AG04450 (cell line): ENCODE measurements at regions not wholly inside any gene's neighbourhood (a gene's known extent, or its start where the extent isn't known, plus 50 kb on each side); places are given as distances from the start of the nearest gene placed in this dataset.

ENCODE experiments used
- CTCF ChIA-PET: fragments of 300-600, 350-600 bp; formaldehyde crosslinking; extraction: SDS; loops from one replicate; lab custom pipeline; 2022; ENCODE audit warnings: antibody characterized with exemption, inconsistent platforms; lab: Charles Lee
- POLR2A ChIA-PET: fragments of 350-600 bp; formaldehyde crosslinking; extraction: SDS; loops from one replicate; lab custom pipeline; 2021; ENCODE audit warnings: antibody characterized with exemption, inconsistent platforms; lab: Yijun Ruan, JAX
- DNase-seq: peaks from one replicate; pipeline ENCODE4 v3.0.0-alpha.2; 2011; ENCODE audit warnings: low read depth, low spot score
- H3K27ac ChIP-seq: one replicate; pipeline ENCODE4 v1.5.1; 2012; ENCODE audit warnings: low read depth, low read length, control low read depth
- H3K27me3 ChIP-seq: one replicate; pipeline ENCODE4 v1.6.0; 2012; ENCODE audit warnings: low read length; ENCODE audit not compliant: control insufficient read depth, insufficient read depth
- H3K4me3 ChIP-seq: 2 replicates; pipeline ENCODE4 v1.5.1; 2011; ENCODE audit warnings: mild to moderate bottlenecking, low read depth, low read length, control low read depth
- H3K9me3 ChIP-seq: 2 replicates; pipeline ENCODE4 v1.5.1; 2012; ENCODE audit warnings: low read length; ENCODE audit not compliant: control insufficient read depth, insufficient read depth
- CTCF ChIP-seq: IDR thresholded peaks from 2 replicates; pipeline ENCODE4 v1.5.1; 2011; ENCODE audit warnings: low read depth, low read length, control low read depth, inconsistent platforms

GRCh38 chr4:34043131-34043530, 2201.2 kb downstream of the ARAP2 start:
- no peak for DNase-seq
- Histone ChIP-seq H3K4me3 (no peak overlapping the region), H3K9me3 (no peaks in the 10 kb centered on the region), H3K27me3 (no peaks in the 10 kb centered on the region), H3K27ac (no peak overlapping the region)
- POLR2A ChIA-PET = no interaction called here
- CTCF ChIA-PET = no interaction called here
- TF ChIP-seq CTCF = no peak

GRCh38 chr4:34046580-34046979, 2197.7 kb downstream of the ARAP2 start:
- Histone ChIP-seq H3K9me3 (no peaks in the 10 kb centered on the region), H3K27me3 (no peaks in the 10 kb centered on the region), H3K4me3 (no peak overlapping the region), H3K27ac (no peak overlapping the region)
- TF ChIP-seq CTCF = no peak
- POLR2A ChIA-PET = no interaction called here
- no peak for DNase-seq
- CTCF ChIA-PET = no interaction called here

- ChIA-PET CTCF (interaction anchor here (0.7 kb wide), 1 partner anchor 276 kb away, joined by 3 read pairs; no protein-coding TSS in a partner anchor), POLR2A (no interaction called here)
- TF ChIP-seq CTCF = no peak
- no peaks in the 10 kb centered on the region for H3K9me3 ChIP-seq
- no peak overlapping the region for H3K4me3 ChIP-seq
- no peak for DNase-seq
- H3K27ac ChIP-seq = no peak overlapping the region
- H3K27me3 ChIP-seq = no peaks in the 10 kb centered on the region
These were observed 2197.0 kb downstream of the ARAP2 start for GRCh38 chr4:34047363-34047762.

- Histone ChIP-seq H3K27me3 (no peaks in the 10 kb centered on the region), H3K9me3 (no peaks in the 10 kb centered on the region), H3K4me3 (no peak overlapping the region), H3K27ac (no peak overlapping the region)
- DNase-seq = no peak
- ChIA-PET CTCF (no interaction called here), POLR2A (no interaction called here)
- no peak for TF ChIP-seq CTCF
These were observed 2178.2 kb downstream of the ARAP2 start for GRCh38 chr4:34066126-34066525.

GRCh38 chr4:34091451-34091850, 2152.9 kb downstream of the ARAP2 start:
- Histone ChIP-seq H3K4me3 (no peak overlapping the region), H3K9me3 (no peaks in the 10 kb centered on the region), H3K27me3 (no peaks in the 10 kb centered on the region), H3K27ac (no peak overlapping the region)
- no peak for DNase-seq
- POLR2A ChIA-PET = no interaction called here
- CTCF ChIA-PET = no interaction called here
- no peak for TF ChIP-seq CTCF
